Spleen (tissue), 7 donors: ENCODE measurements at regions not wholly inside any gene's neighbourhood (a gene's known extent, or its start where the extent isn't known, plus 50 kb on each side); places are given as distances from the start of the nearest gene placed in this dataset.

Source experiments
- CTCF ChIP-seq, 11 experiments: fragments of 200-600 bp in 7 of 11; fragments of 450-650 bp in 4 of 11; sonication (generic) in 4 of 11; IDR thresholded peaks in 8 of 11; conservative IDR thresholded peaks in 3 of 11; 1 replicate in 7 of 11; 2 replicates in 4 of 11; pipeline versions ENCODE4 v1.4.0 to v1.8.0; 2016 to 2021; ENCODE audit warnings: antibody characterized with exemption in 11 of 11, inconsistent platforms in 4 of 11, mild to moderate bottlenecking in 1 of 11
- POLR2A ChIP-seq, 3 donors: fragments of 450-650 bp; IDR thresholded peaks; one replicate each; pipeline ENCODE4 v1.5.1; 2017; ENCODE audit warnings: antibody characterized with exemption in 3 of 3, mild to moderate bottlenecking in 1 of 3
- POLR2AphosphoS5 ChIP-seq, 3 donors: sonication (generic); formaldehyde crosslinking; IDR thresholded peaks; one replicate each; pipeline ENCODE4 v1.5.1; 2017; ENCODE audit warnings: antibody characterized with exemption in 3 of 3
- donor health status: DM: no; HTN: no; CAD: no; lungs with moderate emphysema.
- donor health status: DM: no; HTN: no; CAD: no.
- donor health status: DM: no; HTN: no; CAD: no.

- no peak for TF ChIP-seq POLR2AphosphoS5 (IDR thresholded peaks at IDR 0.05)
- no peak for TF ChIP-seq CTCF (IDR thresholded peaks at IDR 0.05 in 8 of 11, conservative IDR thresholded peaks at IDR 0.05 in 3 of 11)
- TF ChIP-seq POLR2A (IDR thresholded peaks at IDR 0.05): no peak
These were observed 242.6 kb upstream of the PAPPA start for GRCh38 chr9:115910959-115911358.
